ENCODE measurements at regions not wholly inside any gene's neighbourhood (a gene's known extent, or its start where the extent isn't known, plus 50 kb on each side); places are given as distances from the start of the nearest gene placed in this dataset.
A peak's percentile ranks its signal among the peaks of the same experiment; 100 is the strongest.
"Not testable (repeated sequence)": the region's sequence is repeated elsewhere in the genome, so short reads cannot be mapped to it uniquely, and the experiment has no call there.

GRCh38 chr5:15320871-15321270, 179.1 kb upstream of the FBXL7 start:
- no peaks in the 10 kb centered on the region for H3K36me3 ChIP-seq
- H3K27me3 ChIP-seq: no peaks in the 10 kb centered on the region
- no peak overlapping the region for H3K4me3 ChIP-seq
- H3K9me3 ChIP-seq: no peaks in the 10 kb centered on the region
- DNase-seq: no peak

GRCh38 chr5:15304914-15305834, 194.8 kb upstream of the FBXL7 start:
- Histone ChIP-seq H3K27me3 (no peaks in the 10 kb centered on the region), H3K4me3 (no peak overlapping the region), H3K36me3 (no peaks in the 10 kb centered on the region), H3K9me3 (no peaks in the 10 kb centered on the region)
- no peak for DNase-seq

- no peaks in the 10 kb centered on the region for H3K9me3 ChIP-seq
- H3K27me3 ChIP-seq: no peaks in the 10 kb centered on the region
- H3K4me3 ChIP-seq: no peak overlapping the region
- no peaks in the 10 kb centered on the region for H3K36me3 ChIP-seq
- no peak for DNase-seq
These were observed 195.8 kb upstream of the FBXL7 start for GRCh38 chr5:15304066-15304731.

- Histone ChIP-seq H3K9me3 (no peaks in the 10 kb centered on the region), H3K27me3 (no peaks in the 10 kb centered on the region), H3K36me3 (no peaks in the 10 kb centered on the region), H3K4me3 (no peak overlapping the region)
- no peak for DNase-seq
These were observed 199.8 kb upstream of the FBXL7 start for GRCh38 chr5:15300141-15300540.

- no peak for DNase-seq
- H3K9me3 ChIP-seq: no peaks in the 10 kb centered on the region
- no peak overlapping the region for H3K4me3 ChIP-seq
- H3K27me3 ChIP-seq: no peaks in the 10 kb centered on the region
- H3K36me3 ChIP-seq: no peaks in the 10 kb centered on the region
These were observed 209.0 kb upstream of the FBXL7 start for GRCh38 chr5:15290953-15291352.

- no peak for DNase-seq
- H3K4me3 ChIP-seq: no peak overlapping the region
- H3K27me3 ChIP-seq: no peaks in the 10 kb centered on the region
- no peaks in the 10 kb centered on the region for H3K36me3 ChIP-seq
- 0 out of 2 replicates have a peak, but pooled peaks cover 2% of the 10 kb centered on the region for H3K9me3 ChIP-seq
These were observed 213.3 kb upstream of the FBXL7 start for GRCh38 chr5:15286650-15287049.

GRCh38 chr5:15285901-15286583, 213.9 kb upstream of the FBXL7 start:
- peak; percentile 83 for DNase-seq
- H3K27me3 ChIP-seq: no peaks in the 10 kb centered on the region
- 0 out of 2 replicates have a peak, but pooled peaks cover 2% of the 10 kb centered on the region for H3K9me3 ChIP-seq
- no peak overlapping the region for H3K4me3 ChIP-seq
- no peaks in the 10 kb centered on the region for H3K36me3 ChIP-seq

- no peak overlapping the region for H3K4me3 ChIP-seq
- no peaks in the 10 kb centered on the region for H3K27me3 ChIP-seq
- no peak for DNase-seq
- peaks cover 3% of the 10 kb centered on the region; the same call in 1 of the 2 replicates for H3K9me3 ChIP-seq
- H3K36me3 ChIP-seq: no peaks in the 10 kb centered on the region
These were observed 215.3 kb upstream of the FBXL7 start for GRCh38 chr5:15284706-15285105.

- DNase-seq: no peak
- H3K27me3 ChIP-seq: no peaks in the 10 kb centered on the region
- no peak overlapping the region for H3K4me3 ChIP-seq
- no peaks in the 10 kb centered on the region for H3K36me3 ChIP-seq
- peaks cover 9% of the 10 kb centered on the region for H3K9me3 ChIP-seq
These were observed 216.9 kb upstream of the FBXL7 start for GRCh38 chr5:15283076-15283475.

- DNase-seq: no peak
- H3K4me3 ChIP-seq: no peak overlapping the region
- no peaks in the 10 kb centered on the region for H3K27me3 ChIP-seq
- H3K36me3 ChIP-seq: no peaks in the 10 kb centered on the region
- H3K9me3 ChIP-seq: peaks cover 9% of the 10 kb centered on the region
These were observed 217.4 kb upstream of the FBXL7 start for GRCh38 chr5:15282611-15283010.

- not testable (repeated sequence) for H3K36me3 ChIP-seq, H3K27me3 ChIP-seq, H3K9me3 ChIP-seq, DNase-seq, H3K4me3 ChIP-seq
These were observed 228.4 kb upstream of the FBXL7 start for GRCh38 chr5:15271596-15271995.

GRCh38 chr5:15267966-15268365, 232.0 kb upstream of the FBXL7 start:
- no peak overlapping the region for H3K4me3 ChIP-seq
- no peaks in the 10 kb centered on the region for H3K27me3 ChIP-seq
- H3K36me3 ChIP-seq: no peaks in the 10 kb centered on the region
- H3K9me3 ChIP-seq: no peaks in the 10 kb centered on the region
- DNase-seq: no peak

- Histone ChIP-seq H3K4me3 (no peak overlapping the region), H3K36me3 (no peaks in the 10 kb centered on the region), H3K27me3 (no peaks in the 10 kb centered on the region), H3K9me3 (no peaks in the 10 kb centered on the region)
- DNase-seq: no peak
These were observed 233.1 kb upstream of the FBXL7 start for GRCh38 chr5:15266841-15267240.

- H3K9me3 ChIP-seq: no peaks in the 10 kb centered on the region
- H3K27me3 ChIP-seq: no peaks in the 10 kb centered on the region
- H3K4me3 ChIP-seq: no peak overlapping the region
- no peak for DNase-seq
- no peaks in the 10 kb centered on the region for H3K36me3 ChIP-seq
These were observed 233.8 kb upstream of the FBXL7 start for GRCh38 chr5:15266229-15266628.

GRCh38 chr5:15263942-15264341, 236.0 kb upstream of the FBXL7 start:
- no peaks in the 10 kb centered on the region for H3K9me3 ChIP-seq
- H3K27me3 ChIP-seq: no peaks in the 10 kb centered on the region

GRCh38 chr5:15263406-15263805, 236.6 kb upstream of the FBXL7 start:
- Histone ChIP-seq H3K27me3 (no peaks in the 10 kb centered on the region), H3K9me3 (no peaks in the 10 kb centered on the region), H3K36me3 (no peaks in the 10 kb centered on the region), H3K4me3 (no peak overlapping the region)
- DNase-seq: no peak

More at GRCh38 chr5:15263942-15264341, 236.0 kb upstream of the FBXL7 start:
- Histone ChIP-seq H3K4me3 (no peak overlapping the region), H3K36me3 (no peaks in the 10 kb centered on the region)
- no peak for DNase-seq

- no peak overlapping the region for H3K4me3 ChIP-seq
- no peaks in the 10 kb centered on the region for H3K27me3 ChIP-seq
- H3K9me3 ChIP-seq: no peaks in the 10 kb centered on the region
- no peak for DNase-seq
- no peaks in the 10 kb centered on the region for H3K36me3 ChIP-seq
These were observed 238.5 kb upstream of the FBXL7 start for GRCh38 chr5:15261269-15261995.

All from MG63 (cell line).